Activated CD4-positive, alpha-beta T cell treated with anti-CD3 and anti-CD28 coated beads, Interleukin-2, amount 50 U/mL, for 48 hours (primary cell): ENCODE measurements at regions not wholly inside any gene's neighbourhood (a gene's known extent, or its start where the extent isn't known, plus 50 kb on each side); places are given as distances from the start of the nearest gene placed in this dataset.

Experiments used
- DNase-seq, 2 experiments: peaks; one replicate each; pipeline ENCODE4 v3.0.0-alpha.2; 2020

DNA sequence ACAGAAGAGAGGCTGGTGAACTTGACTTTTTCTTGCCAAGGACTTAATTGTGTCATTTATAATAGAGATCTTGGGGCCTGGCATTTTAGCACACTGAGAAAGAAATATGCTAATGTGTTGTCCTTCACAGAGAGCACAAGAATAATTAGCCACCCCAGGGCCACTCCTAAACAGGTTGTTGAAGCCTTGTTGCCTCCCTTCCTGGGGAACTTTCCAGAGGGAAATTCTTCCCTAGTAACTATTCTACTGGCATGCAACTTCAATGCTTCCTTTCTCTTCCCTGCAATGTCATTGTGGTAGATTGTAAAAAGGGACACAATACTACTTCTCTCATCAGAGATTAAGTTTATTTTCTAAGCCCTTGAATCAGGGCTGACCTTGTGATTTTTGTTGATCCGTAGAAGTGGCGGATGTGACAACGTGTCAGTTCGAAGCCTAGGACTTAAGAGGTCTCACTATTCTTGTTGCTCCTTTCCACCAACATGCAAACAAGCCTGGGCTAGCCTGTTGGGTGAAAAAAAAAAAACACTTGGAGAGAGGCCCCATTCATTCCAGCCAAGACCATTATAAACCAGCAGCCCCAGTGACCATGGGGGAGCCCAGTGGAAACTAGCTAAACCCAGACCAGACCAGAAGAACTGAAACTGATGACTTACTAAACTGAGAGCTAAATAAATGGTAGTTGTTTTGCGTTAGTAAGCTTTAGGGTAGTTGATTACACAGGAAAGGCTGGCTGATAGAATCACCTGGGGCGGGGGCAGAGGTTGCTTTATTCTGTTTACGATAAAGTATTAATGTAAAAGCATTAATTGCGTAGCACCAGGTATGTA, 287.2 kb downstream of the SHQ1 start:
- DNase-seq = no peak

DNA sequence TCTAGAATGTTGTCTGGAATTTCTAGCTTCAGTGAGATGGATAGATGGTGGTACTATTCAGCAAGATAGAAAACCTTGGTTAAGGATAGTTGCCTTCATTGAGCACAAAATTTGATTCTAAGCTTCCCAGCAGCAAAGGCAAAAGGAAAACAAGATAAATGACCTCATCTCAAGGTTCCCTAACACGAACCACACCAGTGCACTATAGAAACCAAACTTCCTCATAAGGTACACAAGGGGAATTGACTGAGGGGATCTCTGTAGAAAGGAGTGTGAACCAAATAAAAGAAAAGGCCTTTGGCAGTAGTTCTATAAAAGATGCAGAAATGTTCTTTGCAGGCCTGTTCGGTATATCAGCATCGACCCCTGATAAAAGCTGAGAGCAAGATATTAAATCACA, 288.9 kb downstream of the SHQ1 start:
- no peak for DNase-seq

GRCh38 chr3:72558001-72558400, 290.2 kb downstream of the SHQ1 start:
- no peak for DNase-seq

DNA sequence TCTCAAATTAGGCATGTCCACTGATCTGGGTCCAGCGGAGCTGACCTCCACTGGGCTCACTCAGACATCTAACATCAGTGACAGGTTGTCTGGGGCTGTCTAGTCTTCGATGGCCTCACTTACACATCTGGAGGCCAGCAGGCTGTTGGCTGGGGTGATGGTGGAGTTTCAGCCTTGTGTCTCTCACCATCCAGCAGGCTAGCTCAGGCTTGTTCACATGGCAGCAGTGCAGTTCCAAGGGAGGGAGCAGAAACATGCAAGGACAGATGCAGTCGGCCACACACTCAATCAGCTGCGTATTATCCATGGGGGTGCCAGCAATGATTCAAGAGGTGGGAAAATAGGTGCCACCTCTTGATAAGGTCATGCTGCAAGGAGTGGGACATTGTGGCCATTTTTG, 292.5 kb downstream of the SHQ1 start:
- no peak for DNase-seq

GRCh38 chr3:72554689-72555088, 293.6 kb downstream of the SHQ1 start:
- DNase-seq = no peak

DNA sequence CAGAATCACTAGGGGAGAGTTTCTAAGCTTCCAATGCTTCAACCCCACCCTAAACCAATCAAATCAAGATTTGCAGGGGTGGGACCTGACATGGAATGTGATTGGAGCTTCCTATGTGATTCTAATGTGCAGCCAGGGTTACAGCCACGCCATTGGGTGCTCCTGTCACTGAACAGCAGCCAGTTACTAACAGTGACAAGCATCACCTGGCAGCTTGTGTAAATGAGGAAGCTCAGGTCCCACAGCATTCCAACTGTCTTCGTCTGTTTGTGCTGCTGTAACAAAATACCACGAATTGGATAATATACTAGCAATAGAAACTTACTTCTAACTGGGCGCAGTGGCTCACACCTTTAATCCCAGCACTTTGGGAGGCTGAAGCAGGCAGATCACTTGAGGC, 294.9 kb downstream of the SHQ1 start:
- DNase-seq = no peak

- no peak for DNase-seq
Observed at GRCh38 chr3:72550582-72551262, 297.5 kb downstream of the SHQ1 start.

GRCh38 chr3:72549761-72550581, 298.3 kb downstream of the SHQ1 start:
- DNase-seq = peak in 1 of 2 experiments; percentile 19

GRCh38 chr3:72548981-72549380, 299.3 kb downstream of the SHQ1 start:
- no peak for DNase-seq

DNA sequence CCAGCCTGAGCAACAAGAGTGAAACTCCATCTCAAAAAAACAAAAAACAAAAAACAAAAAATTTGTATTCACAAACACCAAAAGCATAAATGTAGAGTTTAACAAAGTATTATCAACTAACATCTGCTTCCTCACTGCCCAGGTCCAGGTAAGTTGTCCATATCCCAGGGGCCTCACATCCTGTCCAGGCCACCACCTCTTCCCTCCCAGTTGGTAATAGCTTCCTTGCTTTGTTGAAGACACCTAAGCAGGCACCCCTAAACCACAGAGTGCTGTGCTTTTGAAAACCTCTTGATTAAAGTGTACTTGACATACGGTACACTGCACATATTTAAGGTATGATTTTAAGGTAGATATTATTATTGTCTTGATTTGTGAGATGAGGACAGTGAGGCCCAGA, 299.8 kb downstream of the SHQ1 start:
- DNase-seq = no peak

DNA sequence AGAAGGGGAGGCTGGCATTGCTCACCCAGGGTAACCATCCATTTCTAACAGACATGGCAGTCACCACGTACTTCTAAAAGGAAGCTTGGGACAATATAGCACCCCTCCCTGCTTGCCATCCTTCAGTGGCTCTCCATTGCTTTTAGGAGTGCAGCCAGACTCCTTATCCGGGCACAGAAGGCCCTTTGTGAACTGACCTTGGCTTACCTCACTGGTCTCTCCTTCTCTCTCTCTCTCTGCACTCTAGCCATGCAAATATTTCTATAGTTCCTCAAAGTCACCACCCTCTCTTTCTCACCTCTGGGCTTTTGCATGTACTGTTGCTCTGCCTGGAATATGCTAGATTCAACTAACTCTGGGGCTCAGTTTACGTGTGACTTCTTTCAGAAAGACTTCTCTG, 301.1 kb downstream of the SHQ1 start:
- no peak for DNase-seq

DNA sequence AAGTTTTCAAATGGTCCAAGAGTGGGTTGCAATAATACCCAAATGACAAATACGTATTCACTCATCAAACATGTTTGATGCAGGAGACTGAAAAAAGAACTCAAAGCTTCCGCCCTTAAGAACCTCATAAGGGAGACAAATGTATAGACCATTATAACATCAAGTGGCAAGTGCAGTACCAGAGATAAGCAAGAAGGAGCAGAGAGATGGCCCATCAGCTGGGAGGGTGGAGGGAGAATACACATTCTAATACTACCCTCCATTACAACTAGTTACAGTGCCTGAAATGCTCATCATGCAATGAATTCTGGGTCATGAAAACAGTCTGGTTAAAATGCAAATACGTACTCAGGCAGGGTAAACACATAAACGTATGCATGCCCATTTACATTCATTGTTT, 304.0 kb downstream of the SHQ1 start:
- DNase-seq = no peak

DNA sequence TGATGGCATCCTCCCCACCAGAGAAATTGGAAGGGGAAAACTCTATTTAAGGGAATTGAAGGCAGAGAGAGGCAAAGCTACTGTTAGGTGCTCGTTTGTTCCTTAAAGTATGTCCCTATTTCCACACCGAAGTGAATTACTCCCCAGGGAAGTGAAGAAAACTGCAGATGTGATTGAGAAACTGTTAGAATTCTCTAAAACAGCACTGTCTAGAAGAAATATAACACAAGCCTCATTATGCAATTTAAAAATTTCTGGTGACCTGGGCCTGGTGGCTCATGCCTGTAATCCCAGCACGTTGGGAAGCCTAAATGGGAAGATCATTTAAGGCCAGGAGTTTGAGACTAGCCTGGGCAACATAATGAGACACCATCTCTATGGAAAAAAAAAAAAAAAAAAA, 305.0 kb downstream of the SHQ1 start:
- DNase-seq = no peak

- DNase-seq = no peak
Observed at GRCh38 chr3:72542781-72543180, 305.5 kb downstream of the SHQ1 start.

- DNase-seq = no peak
Observed at GRCh38 chr3:72539856-72540255, 308.4 kb downstream of the SHQ1 start.

- DNase-seq = peak in 1 of 2 experiments; percentile 27
Observed at GRCh38 chr3:72538070-72538745, 310.0 kb downstream of the SHQ1 start.

DNA sequence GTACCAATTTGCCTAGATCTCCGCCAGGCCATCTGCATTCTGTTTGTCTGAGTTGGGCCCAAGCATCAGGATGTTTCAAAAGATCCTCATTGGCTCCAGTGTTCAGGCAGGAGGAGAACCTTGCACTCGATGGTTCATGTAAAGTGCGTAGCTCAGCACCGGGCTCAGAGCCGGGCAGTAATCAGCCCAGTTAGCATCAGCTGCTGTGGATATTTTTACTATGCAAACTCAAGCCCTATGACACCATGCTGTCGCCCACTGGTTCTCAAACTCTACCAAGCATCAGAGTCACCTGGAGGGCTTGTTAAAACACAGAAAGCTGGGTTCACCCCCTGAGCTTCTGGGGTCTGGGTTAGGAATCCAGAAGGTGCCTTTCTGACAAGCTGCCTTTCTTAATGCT, 310.8 kb downstream of the SHQ1 start:
- DNase-seq = no peak

GRCh38 chr3:72536878-72537267, 311.4 kb downstream of the SHQ1 start:
- DNase-seq = no peak

- DNase-seq = no peak
Observed at GRCh38 chr3:72536206-72536877, 311.9 kb downstream of the SHQ1 start.

GRCh38 chr3:72535772-72536171, 312.5 kb downstream of the SHQ1 start:
- no peak for DNase-seq

- DNase-seq = no peak
Observed at GRCh38 chr3:72533591-72534473, 314.4 kb downstream of the SHQ1 start.
